Lower leg skin (tissue), 3 donors: ENCODE measurements at regions not wholly inside any gene's neighbourhood (a gene's known extent, or its start where the extent isn't known, plus 50 kb on each side); places are given as distances from the start of the nearest gene placed in this dataset.

Source experiments
- CTCF ChIP-seq, 3 donors: fragments of 450-650 bp; IDR thresholded peaks; one replicate each; pipeline ENCODE4 v1.5.1; 2016; ENCODE audit warnings: antibody characterized with exemption in 3 of 3, mild to moderate bottlenecking in 3 of 3, moderate library complexity in 2 of 3
- POLR2A ChIP-seq, 2 donors: fragments of 450-650 bp; IDR thresholded peaks; one replicate each; pipeline ENCODE4 v1.6.1; 2016 to 2017; ENCODE audit warnings: antibody characterized with exemption in 2 of 2, mild to moderate bottlenecking in 1 of 2, moderate library complexity in 1 of 2

- TF ChIP-seq CTCF (IDR thresholded peaks at IDR 0.05) (no peak), POLR2A (IDR thresholded peaks at IDR 0.05) (no peak)
These were observed 154.7 kb upstream of the ZMIZ1 start for GRCh38 chr10:78914060-78914378.
